Prostate gland (tissue), 2 donors: ENCODE measurements at regions not wholly inside any gene's neighbourhood (a gene's known extent, or its start where the extent isn't known, plus 50 kb on each side); places are given as distances from the start of the nearest gene placed in this dataset.

ENCODE experiments used
- DNase-seq: peaks from one replicate; pipeline ENCODE4 v3.0.0-alpha.2; 2019; ENCODE audit warnings: low spot score
- H3K27ac ChIP-seq, 2 donors: fragments of 200-600 bp; sonication (generic); 2 replicates each; pipeline ENCODE4 v1.5.1; 2017 to 2019
- H3K27me3 ChIP-seq: fragments of 200-600 bp; sonication (generic); replicated peaks from 2 replicates; pipeline ENCODE4 v1.5.1; 2019; ENCODE audit not compliant: insufficient read depth
- H3K36me3 ChIP-seq, 2 donors: fragments of 200-600 bp; sonication (generic); 1 replicate in 1 of 2; 2 replicates in 1 of 2; pipeline versions ENCODE4 v1.5.1 to v1.8.1; 2017 to 2019
- H3K4me1 ChIP-seq: fragments of 200-600 bp; sonication (generic); replicated peaks from 2 replicates; pipeline ENCODE4 v1.5.1; 2019
- H3K4me3 ChIP-seq, 2 donors: fragments of 200-600 bp; sonication (generic); 2 replicates each; pipeline ENCODE4 v1.5.1; 2017 to 2019
- H3K9me3 ChIP-seq: fragments of 200-600 bp; sonication (generic); 2 replicates; pipeline ENCODE4 v1.5.1; 2017
- POLR2A ChIP-seq: fragments of 450-650 bp; IDR thresholded peaks from one replicate; pipeline ENCODE4 v1.6.1; 2016; ENCODE audit warnings: antibody characterized with exemption, mild to moderate bottlenecking
- POLR2AphosphoS5 ChIP-seq: sonication (generic); formaldehyde crosslinking; IDR thresholded peaks from one replicate; pipeline ENCODE4 v1.6.1; 2017; ENCODE audit warnings: antibody characterized with exemption
- WGBS: methylation state at CpG from one replicate; pipeline ENCODE4 v1.1.5; 2018; 5-methylcytosine and 5-hydroxymethylcytosine counted together
- intact Hi-C: fragments of 100-400 bp; cut with DNase I; formaldehyde crosslinking; loops from one replicate; pipeline ENCODE4 v1.14.2; 2022
- TF ChIP-seq, protein P1 (sequence below), 4 experiments: fragments of 200-600 bp in 2 of 4; fragments of 450-650 bp in 2 of 4; sonication (generic) in 2 of 4; IDR thresholded peaks; 1 replicate in 3 of 4; 2 replicates in 1 of 4; pipeline ENCODE4 v1.5.1; 2016 to 2019; ENCODE audit warnings: antibody characterized with exemption in 4 of 4, mild to moderate bottlenecking in 2 of 4, moderate library complexity in 2 of 4

DNA sequence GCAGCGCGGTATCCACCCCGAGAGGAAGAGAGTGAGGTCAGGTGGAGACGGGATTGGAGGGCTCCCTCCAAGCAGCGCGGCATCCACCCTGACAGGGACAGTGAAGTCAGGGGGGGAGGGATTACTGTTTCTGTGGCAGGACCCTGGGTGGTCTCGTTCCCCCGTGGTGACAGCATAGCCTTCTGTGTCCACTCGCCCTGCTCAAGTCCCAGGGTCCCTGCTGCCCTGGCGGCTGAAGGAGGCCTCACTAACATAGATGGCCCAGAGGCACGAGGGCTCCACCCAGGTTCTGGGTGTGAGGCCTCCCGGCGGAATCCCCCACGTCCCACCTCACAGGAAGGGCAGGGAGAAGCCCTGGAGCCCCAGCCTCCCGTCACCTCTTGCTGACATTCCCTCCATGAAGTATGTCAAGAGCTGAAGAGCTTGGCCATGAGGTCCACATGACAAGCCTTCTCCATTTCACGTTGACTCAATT lies 636.1 kb downstream of the BRD1 start:
- no peak overlapping the region for H3K27ac ChIP-seq
- no peak for TF ChIP-seq POLR2AphosphoS5
- no peak for TF ChIP-seq POLR2A
- TF ChIP-seq, protein P1, sequence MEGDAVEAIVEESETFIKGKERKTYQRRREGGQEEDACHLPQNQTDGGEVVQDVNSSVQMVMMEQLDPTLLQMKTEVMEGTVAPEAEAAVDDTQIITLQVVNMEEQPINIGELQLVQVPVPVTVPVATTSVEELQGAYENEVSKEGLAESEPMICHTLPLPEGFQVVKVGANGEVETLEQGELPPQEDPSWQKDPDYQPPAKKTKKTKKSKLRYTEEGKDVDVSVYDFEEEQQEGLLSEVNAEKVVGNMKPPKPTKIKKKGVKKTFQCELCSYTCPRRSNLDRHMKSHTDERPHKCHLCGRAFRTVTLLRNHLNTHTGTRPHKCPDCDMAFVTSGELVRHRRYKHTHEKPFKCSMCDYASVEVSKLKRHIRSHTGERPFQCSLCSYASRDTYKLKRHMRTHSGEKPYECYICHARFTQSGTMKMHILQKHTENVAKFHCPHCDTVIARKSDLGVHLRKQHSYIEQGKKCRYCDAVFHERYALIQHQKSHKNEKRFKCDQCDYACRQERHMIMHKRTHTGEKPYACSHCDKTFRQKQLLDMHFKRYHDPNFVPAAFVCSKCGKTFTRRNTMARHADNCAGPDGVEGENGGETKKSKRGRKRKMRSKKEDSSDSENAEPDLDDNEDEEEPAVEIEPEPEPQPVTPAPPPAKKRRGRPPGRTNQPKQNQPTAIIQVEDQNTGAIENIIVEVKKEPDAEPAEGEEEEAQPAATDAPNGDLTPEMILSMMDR (IDR thresholded peaks at IDR 0.05): no peak
- H3K36me3 ChIP-seq: no peaks in the 10 kb centered on the region
- no peak for DNase-seq
- WGBS: 80% methylated on average over 16 of the region's 16 CpGs
- no peak overlapping the region for H3K4me3 ChIP-seq
- intact Hi-C loops: no loop called here
- no peaks in the 10 kb centered on the region for H3K9me3 ChIP-seq
- no peaks in the 10 kb centered on the region for H3K4me1 ChIP-seq
- no peaks in the 10 kb centered on the region for H3K27me3 ChIP-seq

- Histone ChIP-seq H3K36me3 (no peaks in the 10 kb centered on the region), H3K27me3 (no peaks in the 10 kb centered on the region), H3K4me3 (no peak overlapping the region), H3K4me1 (no peaks in the 10 kb centered on the region), H3K9me3 (no peaks in the 10 kb centered on the region), H3K27ac (no peak overlapping the region)
- no peak for DNase-seq
- intact Hi-C loops: no loop called here
- 81% methylated on average over 22 of the region's 24 CpGs for WGBS
- TF ChIP-seq, protein P1 (IDR thresholded peaks at IDR 0.05): no peak
- TF ChIP-seq POLR2AphosphoS5 (no peak), POLR2A (no peak)
Observed at GRCh38 chr22:49190816-49191505, 636.7 kb downstream of the BRD1 start.

DNA sequence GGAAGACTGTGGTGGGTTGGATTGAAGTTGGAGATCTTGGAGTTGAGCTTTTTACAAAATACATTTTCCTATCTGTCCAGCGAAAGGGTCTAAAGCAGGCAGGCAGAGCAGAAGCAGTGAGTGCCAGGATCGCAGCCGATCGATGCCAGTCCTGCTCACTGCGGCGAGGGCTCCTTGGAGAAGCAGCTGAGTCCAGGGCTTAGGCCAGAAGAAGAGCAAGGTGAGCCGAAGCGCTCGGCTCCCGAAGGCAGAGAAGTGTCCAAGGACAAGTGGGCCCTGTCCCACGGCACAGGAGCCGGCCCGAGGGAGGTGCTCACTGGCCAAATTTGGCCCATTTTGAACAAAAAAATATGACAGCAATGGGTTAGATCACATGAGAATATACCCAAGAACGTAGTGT lies 637.8 kb downstream of the BRD1 start:
- TF ChIP-seq, protein P1 (IDR thresholded peaks at IDR 0.05): no peak
- TF ChIP-seq POLR2AphosphoS5 (no peak), POLR2A (no peak)
- H3K27me3 ChIP-seq: no peaks in the 10 kb centered on the region
- no peak overlapping the region for H3K4me3 ChIP-seq
- H3K9me3 ChIP-seq: no peaks in the 10 kb centered on the region
- no peak for DNase-seq
- H3K27ac ChIP-seq: no peak overlapping the region
- WGBS: 88% methylated on average over 14 of the region's 14 CpGs
- no peaks in the 10 kb centered on the region for H3K36me3 ChIP-seq
- intact Hi-C loops: no loop called here
- no peaks in the 10 kb centered on the region for H3K4me1 ChIP-seq

DNA sequence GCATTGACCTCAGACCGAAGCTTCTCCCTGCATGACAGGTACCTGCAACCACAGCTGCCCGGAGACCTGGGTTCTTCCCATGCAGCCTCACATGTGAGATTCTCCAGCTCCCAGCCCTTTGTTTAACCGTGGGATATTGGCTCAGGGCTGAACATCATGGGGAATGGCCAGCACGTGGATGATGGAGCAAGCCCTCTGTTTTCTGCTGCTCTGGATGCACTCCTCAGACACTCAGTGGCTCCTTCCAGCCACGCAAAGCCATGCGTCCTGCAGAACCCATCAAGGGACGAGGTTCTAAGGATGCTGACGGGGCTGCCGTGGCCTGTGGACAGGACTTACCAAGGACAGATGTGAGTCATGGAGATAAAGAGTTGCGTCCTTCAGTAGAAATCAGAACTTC lies 639.1 kb downstream of the BRD1 start:
- no peak overlapping the region for H3K27ac ChIP-seq
- intact Hi-C loops: no loop called here
- whole genome bisulfite sequencing: 94% methylated on average over 10 of the region's 10 CpGs
- no peaks in the 10 kb centered on the region for H3K4me1 ChIP-seq
- H3K4me3 ChIP-seq: no peak overlapping the region
- no peaks in the 10 kb centered on the region for H3K9me3 ChIP-seq
- TF ChIP-seq, protein P1 (IDR thresholded peaks at IDR 0.05): no peak
- no peak for TF ChIP-seq POLR2A
- no peak for TF ChIP-seq POLR2AphosphoS5
- H3K27me3 ChIP-seq: no peaks in the 10 kb centered on the region
- DNase-seq: no peak
- no peaks in the 10 kb centered on the region for H3K36me3 ChIP-seq

DNA sequence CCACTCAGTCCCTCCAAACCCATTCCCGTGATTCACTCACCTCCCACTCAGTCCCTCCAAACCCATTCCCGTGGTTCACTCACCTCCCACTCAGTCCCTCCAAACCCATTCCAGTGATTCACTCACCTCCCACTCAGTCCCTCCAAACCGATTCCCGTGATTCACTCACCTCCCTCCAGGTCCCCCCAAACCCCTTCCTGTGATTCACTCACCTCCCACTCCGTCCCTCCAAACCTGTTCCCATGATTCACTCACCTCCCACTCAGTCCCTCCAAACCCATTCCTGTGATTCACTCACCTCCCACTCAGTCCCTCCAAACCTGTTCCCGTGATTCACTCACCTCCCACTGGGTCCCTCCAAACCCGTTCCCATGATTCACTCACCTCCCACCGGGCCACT lies 639.6 kb downstream of the BRD1 start:
- no peak for DNase-seq
- Histone ChIP-seq H3K4me1 (no peaks in the 10 kb centered on the region), H3K9me3 (no peaks in the 10 kb centered on the region), H3K4me3 (no peak overlapping the region), H3K27ac (no peak overlapping the region), H3K27me3 (no peaks in the 10 kb centered on the region), H3K36me3 (no peaks in the 10 kb centered on the region)
- intact Hi-C loops: no loop called here
- TF ChIP-seq POLR2A (no peak), POLR2AphosphoS5 (no peak)
- TF ChIP-seq, protein P1 (IDR thresholded peaks at IDR 0.05): no peak
- 78% methylated on average over 8 of the region's 8 CpGs for WGBS
